WTC11 (cell line): ENCODE measurements at regions not wholly inside any gene's neighbourhood (a gene's known extent, or its start where the extent isn't known, plus 50 kb on each side); places are given as distances from the start of the nearest gene placed in this dataset.

Source experiments
- ATAC-seq: fragments of 200-7000 bp; cut with Tn5 transposase; 2 replicates; pipeline ENCODE4 v1.10.0; 2021; ENCODE audit warnings: mild to moderate bottlenecking, moderate library complexity
- CTCF ChIA-PET: fragments of 300-600 bp; sonication (Branson Sonifier 250); formaldehyde crosslinking; loops from one replicate; lab custom pipeline; 2021; ENCODE audit warnings: antibody characterized with exemption; lab: Charles Lee
- POLR2A ChIA-PET: fragments of 350-600 bp; sonication (Branson Sonifier 250); formaldehyde crosslinking; loops from one replicate; lab custom pipeline; 2021; ENCODE audit warnings: antibody characterized with exemption; lab: Charles Lee
- DNase-seq: peaks from one replicate; pipeline ENCODE4 v3.0.0; 2021; ENCODE audit warnings: low spot score
- H3K27ac Mint-ChIP-seq: 2 replicates; pipeline ENCODE4 v1.8.0; 2021; ENCODE audit warnings: mixed read lengths
- H3K27me3 Mint-ChIP-seq: 2 replicates; pipeline ENCODE4 v1.8.0; 2021; ENCODE audit warnings: low read depth, mild to moderate bottlenecking, moderate library complexity, mixed read lengths
- H3K36me3 Mint-ChIP-seq: 2 replicates; pipeline ENCODE4 v1.8.0; 2021; ENCODE audit warnings: mixed read lengths
- H3K4me1 Mint-ChIP-seq: 2 replicates; pipeline ENCODE4 v1.8.0; 2022; ENCODE audit warnings: mixed read lengths
- H3K4me3 Mint-ChIP-seq: 2 replicates; pipeline ENCODE4 v1.8.0; 2021; ENCODE audit warnings: mild to moderate bottlenecking, moderate library complexity, mixed read lengths
- H3K9me3 Mint-ChIP-seq: 2 replicates; pipeline ENCODE4 v1.8.0; 2021; ENCODE audit warnings: mixed read lengths
- CBFB ChIP-seq: sonication (generic); formaldehyde crosslinking; IDR thresholded peaks from 2 replicates; pipeline ENCODE4 v1.8.1; 2022; ENCODE audit warnings: mild to moderate bottlenecking, low read depth, missing genetic modification reagents
- ETV6 ChIP-seq: sonication (generic); formaldehyde crosslinking; IDR thresholded peaks from 2 replicates; pipeline ENCODE4 v1.8.1; 2022; ENCODE audit warnings: mild to moderate bottlenecking, missing genetic modification reagents
- FOXK1 ChIP-seq: sonication (generic); formaldehyde crosslinking; IDR thresholded peaks from 2 replicates; pipeline ENCODE4 v1.8.0; 2022; ENCODE audit warnings: mild to moderate bottlenecking, moderate library complexity, missing genetic modification reagents
- GRHL2 ChIP-seq: fragments of 250-450 bp; sonication (Bioruptor Pico); IDR thresholded peaks from 2 replicates; pipeline ENCODE4 v1.8.0; 2022; ENCODE audit warnings: mild to moderate bottlenecking, moderate library complexity; ENCODE audit not compliant: insufficient replicate concordance, severe bottlenecking
- IRF2 ChIP-seq: sonication (generic); formaldehyde crosslinking; IDR thresholded peaks from 2 replicates; pipeline ENCODE4 v1.8.0; 2022; ENCODE audit warnings: low read depth, missing genetic modification reagents, borderline replicate concordance
- JUN ChIP-seq: sonication (generic); formaldehyde crosslinking; IDR thresholded peaks from 2 replicates; pipeline ENCODE4 v1.8.0; 2023; ENCODE audit warnings: mild to moderate bottlenecking, missing genetic modification reagents
- MYBL2 ChIP-seq: sonication (generic); formaldehyde crosslinking; IDR thresholded peaks from 2 replicates; pipeline ENCODE4 v1.8.1; 2023; ENCODE audit warnings: mild to moderate bottlenecking, moderate library complexity, missing genetic modification reagents
- NR2C2 ChIP-seq: sonication (generic); formaldehyde crosslinking; IDR thresholded peaks from 2 replicates; pipeline ENCODE4 v1.8.0; 2022; ENCODE audit warnings: mild to moderate bottlenecking, missing genetic modification reagents
- NR3C1 ChIP-seq: sonication (generic); formaldehyde crosslinking; conservative IDR thresholded peaks from 2 replicates; pipeline ENCODE4 v1.8.1; 2023; ENCODE audit warnings: low read depth, mild to moderate bottlenecking, missing genetic modification reagents
- PRRX2 ChIP-seq: fragments of 250-450 bp; sonication (Bioruptor Pico); IDR thresholded peaks from 2 replicates; pipeline ENCODE4 v1.8.0; 2021; ENCODE audit warnings: mild to moderate bottlenecking
- RELA ChIP-seq: sonication (generic); formaldehyde crosslinking; IDR thresholded peaks from 2 replicates; pipeline ENCODE4 v1.8.1; 2022; ENCODE audit warnings: missing genetic modification reagents, mild to moderate bottlenecking, borderline replicate concordance
- SOX15 ChIP-seq: fragments of 250-450 bp; sonication (Bioruptor Pico); IDR thresholded peaks from 2 replicates; pipeline ENCODE4 v1.9.0; 2021; ENCODE audit warnings: mild to moderate bottlenecking
- SP1 ChIP-seq: sonication (generic); formaldehyde crosslinking; conservative IDR thresholded peaks from 2 replicates; pipeline ENCODE4 v1.8.1; 2022; ENCODE audit warnings: missing genetic modification reagents
- TP53 ChIP-seq: sonication (generic); formaldehyde crosslinking; IDR thresholded peaks from 2 replicates; pipeline ENCODE4 v1.8.1; 2023; ENCODE audit warnings: mild to moderate bottlenecking, missing genetic modification reagents
- ZNF416 ChIP-seq: fragments of 250-450 bp; sonication (Bioruptor Pico); IDR thresholded peaks from 2 replicates; pipeline ENCODE4 v1.9.0; 2021; ENCODE audit warnings: mild to moderate bottlenecking, inconsistent platforms
- TF ChIP-seq, protein P1 (sequence below): sonication (generic); formaldehyde crosslinking; IDR thresholded peaks from 2 replicates; pipeline ENCODE4 v1.8.0; 2023; ENCODE audit warnings: missing genetic modification reagents
- TF ChIP-seq, protein P2 (sequence below): sonication (generic); formaldehyde crosslinking; conservative IDR thresholded peaks from 2 replicates; pipeline ENCODE4 v1.8.1; 2023; ENCODE audit warnings: mild to moderate bottlenecking, low read depth, missing genetic modification reagents, moderate library complexity
- TF ChIP-seq, protein P3 (sequence below): sonication (generic); formaldehyde crosslinking; IDR thresholded peaks from 2 replicates; pipeline ENCODE4 v1.8.1; 2023; ENCODE audit warnings: mild to moderate bottlenecking, moderate library complexity, missing genetic modification reagents
- TF ChIP-seq, protein P4 (sequence below): fragments of 250-450 bp; sonication (Bioruptor Pico); IDR thresholded peaks from 2 replicates; pipeline ENCODE4 v2.1.2; 2022; ENCODE audit warnings: mild to moderate bottlenecking, moderate library complexity
- TF ChIP-seq, protein P5 (sequence below): sonication (generic); formaldehyde crosslinking; IDR thresholded peaks from 2 replicates; pipeline ENCODE4 v1.8.1; 2023; ENCODE audit warnings: mild to moderate bottlenecking, missing genetic modification reagents, borderline replicate concordance
- TF ChIP-seq, protein P6 (sequence below): sonication (generic); formaldehyde crosslinking; IDR thresholded peaks from 2 replicates; pipeline ENCODE4 v1.8.1; 2023; ENCODE audit warnings: mild to moderate bottlenecking, missing genetic modification reagents, moderate library complexity
- TF ChIP-seq, protein P7 (sequence below): sonication (generic); formaldehyde crosslinking; IDR thresholded peaks from 2 replicates; pipeline ENCODE4 v1.8.0; 2022; ENCODE audit warnings: mild to moderate bottlenecking, missing genetic modification reagents
- TF ChIP-seq, protein P8 (sequence below): sonication (generic); formaldehyde crosslinking; IDR thresholded peaks from 2 replicates; pipeline ENCODE4 v1.8.0; 2022; ENCODE audit warnings: missing genetic modification reagents
- TF ChIP-seq, protein P9 (sequence below): sonication (generic); formaldehyde crosslinking; IDR thresholded peaks from 2 replicates; pipeline ENCODE4 v1.8.1; 2022; ENCODE audit warnings: mild to moderate bottlenecking, missing genetic modification reagents, moderate library complexity, borderline replicate concordance

DNA sequence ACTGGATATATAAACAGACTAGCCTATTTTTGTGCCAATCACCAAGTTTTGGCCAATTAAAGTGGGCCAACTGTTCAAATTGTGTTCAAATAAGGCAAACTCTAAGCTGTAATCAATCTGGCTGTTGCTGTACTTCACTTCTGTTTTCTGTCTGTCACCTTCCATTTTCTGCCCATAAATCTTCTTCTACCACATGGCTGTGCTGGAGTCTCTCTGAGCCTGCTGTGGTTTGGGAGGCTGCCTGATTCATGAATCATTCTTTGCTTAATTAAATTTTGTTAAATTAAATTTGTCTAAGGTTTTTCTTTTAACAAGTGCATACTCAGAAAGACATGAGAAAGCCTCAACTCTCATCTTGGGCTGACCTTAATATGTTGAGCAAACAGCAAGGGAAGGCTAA is 172.6 kb upstream of the VIPR2 start:
- H3K9me3 Mint-ChIP-seq: peaks cover 74% of the 10 kb centered on the region
- ChIA-PET POLR2A (no interaction called here), CTCF (no interaction called here)

DNA sequence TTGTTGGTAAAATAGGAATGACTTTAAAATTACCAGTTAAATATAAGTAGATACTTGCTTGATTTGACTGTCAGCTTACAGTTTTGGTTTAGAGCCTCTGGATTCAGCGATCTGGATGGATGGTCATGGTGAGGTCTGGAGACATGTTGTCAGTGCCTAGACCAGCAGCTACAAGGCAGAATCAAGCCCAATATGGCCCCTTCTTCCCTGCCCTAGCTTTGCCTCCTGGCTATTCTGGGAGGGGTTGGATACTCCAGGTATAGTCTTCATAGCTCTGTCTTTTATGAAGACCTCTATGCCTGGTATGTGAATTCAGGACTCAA is 166.5 kb upstream of the VIPR2 start:
- H3K4me3 Mint-ChIP-seq: no peak overlapping the region
- DNase-seq (no peak), ATAC-seq (no peak)
- H3K36me3 Mint-ChIP-seq: peaks cover 34% of the 10 kb centered on the region
- peaks cover 71% of the 10 kb centered on the region for H3K9me3 Mint-ChIP-seq
- H3K27ac Mint-ChIP-seq: no peak overlapping the region
- ChIA-PET POLR2A (no interaction called here), CTCF (no interaction called here)
- peaks cover 13% of the 10 kb centered on the region for H3K27me3 Mint-ChIP-seq
- no peaks in the 10 kb centered on the region for H3K4me1 Mint-ChIP-seq
- no peak for TF ChIP-seq TP53 (CRISPR knock-in tag)
- TF ChIP-seq, protein P1, sequence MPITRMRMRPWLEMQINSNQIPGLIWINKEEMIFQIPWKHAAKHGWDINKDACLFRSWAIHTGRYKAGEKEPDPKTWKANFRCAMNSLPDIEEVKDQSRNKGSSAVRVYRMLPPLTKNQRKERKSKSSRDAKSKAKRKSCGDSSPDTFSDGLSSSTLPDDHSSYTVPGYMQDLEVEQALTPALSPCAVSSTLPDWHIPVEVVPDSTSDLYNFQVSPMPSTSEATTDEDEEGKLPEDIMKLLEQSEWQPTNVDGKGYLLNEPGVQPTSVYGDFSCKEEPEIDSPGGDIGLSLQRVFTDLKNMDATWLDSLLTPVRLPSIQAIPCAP (CRISPR knock-in tag): no peak
- TF ChIP-seq, protein P2, sequence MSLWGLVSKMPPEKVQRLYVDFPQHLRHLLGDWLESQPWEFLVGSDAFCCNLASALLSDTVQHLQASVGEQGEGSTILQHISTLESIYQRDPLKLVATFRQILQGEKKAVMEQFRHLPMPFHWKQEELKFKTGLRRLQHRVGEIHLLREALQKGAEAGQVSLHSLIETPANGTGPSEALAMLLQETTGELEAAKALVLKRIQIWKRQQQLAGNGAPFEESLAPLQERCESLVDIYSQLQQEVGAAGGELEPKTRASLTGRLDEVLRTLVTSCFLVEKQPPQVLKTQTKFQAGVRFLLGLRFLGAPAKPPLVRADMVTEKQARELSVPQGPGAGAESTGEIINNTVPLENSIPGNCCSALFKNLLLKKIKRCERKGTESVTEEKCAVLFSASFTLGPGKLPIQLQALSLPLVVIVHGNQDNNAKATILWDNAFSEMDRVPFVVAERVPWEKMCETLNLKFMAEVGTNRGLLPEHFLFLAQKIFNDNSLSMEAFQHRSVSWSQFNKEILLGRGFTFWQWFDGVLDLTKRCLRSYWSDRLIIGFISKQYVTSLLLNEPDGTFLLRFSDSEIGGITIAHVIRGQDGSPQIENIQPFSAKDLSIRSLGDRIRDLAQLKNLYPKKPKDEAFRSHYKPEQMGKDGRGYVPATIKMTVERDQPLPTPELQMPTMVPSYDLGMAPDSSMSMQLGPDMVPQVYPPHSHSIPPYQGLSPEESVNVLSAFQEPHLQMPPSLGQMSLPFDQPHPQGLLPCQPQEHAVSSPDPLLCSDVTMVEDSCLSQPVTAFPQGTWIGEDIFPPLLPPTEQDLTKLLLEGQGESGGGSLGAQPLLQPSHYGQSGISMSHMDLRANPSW: no peak
- TF ChIP-seq, protein P3, sequence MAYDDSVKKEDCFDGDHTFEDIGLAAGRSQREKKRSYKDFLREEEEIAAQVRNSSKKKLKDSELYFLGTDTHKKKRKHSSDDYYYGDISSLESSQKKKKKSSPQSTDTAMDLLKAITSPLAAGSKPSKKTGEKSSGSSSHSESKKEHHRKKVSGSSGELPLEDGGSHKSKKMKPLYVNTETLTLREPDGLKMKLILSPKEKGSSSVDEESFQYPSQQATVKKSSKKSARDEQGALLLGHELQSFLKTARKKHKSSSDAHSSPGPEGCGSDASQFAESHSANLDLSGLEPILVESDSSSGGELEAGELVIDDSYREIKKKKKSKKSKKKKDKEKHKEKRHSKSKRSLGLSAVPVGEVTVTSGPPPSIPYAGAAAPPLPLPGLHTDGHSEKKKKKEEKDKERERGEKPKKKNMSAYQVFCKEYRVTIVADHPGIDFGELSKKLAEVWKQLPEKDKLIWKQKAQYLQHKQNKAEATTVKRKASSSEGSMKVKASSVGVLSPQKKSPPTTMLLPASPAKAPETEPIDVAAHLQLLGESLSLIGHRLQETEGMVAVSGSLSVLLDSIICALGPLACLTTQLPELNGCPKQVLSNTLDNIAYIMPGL (CRISPR knock-in tag): no peak
- TF ChIP-seq SOX15 (CRISPR knock-in tag): no peak
- TF ChIP-seq, protein P4, sequence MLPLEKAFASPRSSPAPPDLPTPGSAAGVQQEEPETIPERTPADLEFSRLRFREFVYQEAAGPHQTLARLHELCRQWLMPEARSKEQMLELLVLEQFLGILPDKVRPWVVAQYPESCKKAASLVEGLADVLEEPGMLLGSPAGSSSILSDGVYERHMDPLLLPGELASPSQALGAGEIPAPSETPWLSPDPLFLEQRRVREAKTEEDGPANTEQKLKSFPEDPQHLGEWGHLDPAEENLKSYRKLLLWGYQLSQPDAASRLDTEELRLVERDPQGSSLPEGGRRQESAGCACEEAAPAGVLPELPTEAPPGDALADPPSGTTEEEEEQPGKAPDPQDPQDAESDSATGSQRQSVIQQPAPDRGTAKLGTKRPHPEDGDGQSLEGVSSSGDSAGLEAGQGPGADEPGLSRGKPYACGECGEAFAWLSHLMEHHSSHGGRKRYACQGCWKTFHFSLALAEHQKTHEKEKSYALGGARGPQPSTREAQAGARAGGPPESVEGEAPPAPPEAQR (CRISPR knock-in tag): no peak
- TF ChIP-seq, protein P5, sequence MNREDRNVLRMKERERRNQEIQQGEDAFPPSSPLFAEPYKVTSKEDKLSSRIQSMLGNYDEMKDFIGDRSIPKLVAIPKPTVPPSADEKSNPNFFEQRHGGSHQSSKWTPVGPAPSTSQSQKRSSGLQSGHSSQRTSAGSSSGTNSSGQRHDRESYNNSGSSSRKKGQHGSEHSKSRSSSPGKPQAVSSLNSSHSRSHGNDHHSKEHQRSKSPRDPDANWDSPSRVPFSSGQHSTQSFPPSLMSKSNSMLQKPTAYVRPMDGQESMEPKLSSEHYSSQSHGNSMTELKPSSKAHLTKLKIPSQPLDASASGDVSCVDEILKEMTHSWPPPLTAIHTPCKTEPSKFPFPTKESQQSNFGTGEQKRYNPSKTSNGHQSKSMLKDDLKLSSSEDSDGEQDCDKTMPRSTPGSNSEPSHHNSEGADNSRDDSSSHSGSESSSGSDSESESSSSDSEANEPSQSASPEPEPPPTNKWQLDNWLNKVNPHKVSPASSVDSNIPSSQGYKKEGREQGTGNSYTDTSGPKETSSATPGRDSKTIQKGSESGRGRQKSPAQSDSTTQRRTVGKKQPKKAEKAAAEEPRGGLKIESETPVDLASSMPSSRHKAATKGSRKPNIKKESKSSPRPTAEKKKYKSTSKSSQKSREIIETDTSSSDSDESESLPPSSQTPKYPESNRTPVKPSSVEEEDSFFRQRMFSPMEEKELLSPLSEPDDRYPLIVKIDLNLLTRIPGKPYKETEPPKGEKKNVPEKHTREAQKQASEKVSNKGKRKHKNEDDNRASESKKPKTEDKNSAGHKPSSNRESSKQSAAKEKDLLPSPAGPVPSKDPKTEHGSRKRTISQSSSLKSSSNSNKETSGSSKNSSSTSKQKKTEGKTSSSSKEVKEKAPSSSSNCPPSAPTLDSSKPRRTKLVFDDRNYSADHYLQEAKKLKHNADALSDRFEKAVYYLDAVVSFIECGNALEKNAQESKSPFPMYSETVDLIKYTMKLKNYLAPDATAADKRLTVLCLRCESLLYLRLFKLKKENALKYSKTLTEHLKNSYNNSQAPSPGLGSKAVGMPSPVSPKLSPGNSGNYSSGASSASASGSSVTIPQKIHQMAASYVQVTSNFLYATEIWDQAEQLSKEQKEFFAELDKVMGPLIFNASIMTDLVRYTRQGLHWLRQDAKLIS (CRISPR knock-in tag): no peak
- TF ChIP-seq, protein P6, sequence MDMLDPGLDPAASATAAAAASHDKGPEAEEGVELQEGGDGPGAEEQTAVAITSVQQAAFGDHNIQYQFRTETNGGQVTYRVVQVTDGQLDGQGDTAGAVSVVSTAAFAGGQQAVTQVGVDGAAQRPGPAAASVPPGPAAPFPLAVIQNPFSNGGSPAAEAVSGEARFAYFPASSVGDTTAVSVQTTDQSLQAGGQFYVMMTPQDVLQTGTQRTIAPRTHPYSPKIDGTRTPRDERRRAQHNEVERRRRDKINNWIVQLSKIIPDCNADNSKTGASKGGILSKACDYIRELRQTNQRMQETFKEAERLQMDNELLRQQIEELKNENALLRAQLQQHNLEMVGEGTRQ: no peak
- TF ChIP-seq JUN: no peak
- no peak for TF ChIP-seq IRF2 (CRISPR knock-in tag)

More for the DNA sequence above, 172.6 kb upstream of the VIPR2 start:
- Mint-ChIP-seq H3K4me3 (no peak overlapping the region), H3K4me1 (no peaks in the 10 kb centered on the region), H3K27me3 (peaks cover 9% of the 10 kb centered on the region), H3K27ac (no peak overlapping the region), H3K36me3 (peaks cover 43% of the 10 kb centered on the region)
- DNase-seq: no peak
- TF ChIP-seq, protein P7, sequence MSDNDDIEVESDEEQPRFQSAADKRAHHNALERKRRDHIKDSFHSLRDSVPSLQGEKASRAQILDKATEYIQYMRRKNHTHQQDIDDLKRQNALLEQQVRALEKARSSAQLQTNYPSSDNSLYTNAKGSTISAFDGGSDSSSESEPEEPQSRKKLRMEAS (CRISPR knock-in tag): no peak
- TF ChIP-seq CBFB (CRISPR knock-in tag) (no peak), GRHL2 (CRISPR knock-in tag) (no peak), ETV6 (CRISPR knock-in tag) (no peak), PRRX2 (no peak), SP1 (CRISPR knock-in tag) (no peak), MYBL2 (CRISPR knock-in tag) (no peak), FOXK1 (CRISPR knock-in tag) (no peak), RELA (CRISPR knock-in tag) (no peak), NR3C1 (no peak), ZNF416 (CRISPR knock-in tag) (no peak), NR2C2 (no peak)
- TF ChIP-seq, protein P8, sequence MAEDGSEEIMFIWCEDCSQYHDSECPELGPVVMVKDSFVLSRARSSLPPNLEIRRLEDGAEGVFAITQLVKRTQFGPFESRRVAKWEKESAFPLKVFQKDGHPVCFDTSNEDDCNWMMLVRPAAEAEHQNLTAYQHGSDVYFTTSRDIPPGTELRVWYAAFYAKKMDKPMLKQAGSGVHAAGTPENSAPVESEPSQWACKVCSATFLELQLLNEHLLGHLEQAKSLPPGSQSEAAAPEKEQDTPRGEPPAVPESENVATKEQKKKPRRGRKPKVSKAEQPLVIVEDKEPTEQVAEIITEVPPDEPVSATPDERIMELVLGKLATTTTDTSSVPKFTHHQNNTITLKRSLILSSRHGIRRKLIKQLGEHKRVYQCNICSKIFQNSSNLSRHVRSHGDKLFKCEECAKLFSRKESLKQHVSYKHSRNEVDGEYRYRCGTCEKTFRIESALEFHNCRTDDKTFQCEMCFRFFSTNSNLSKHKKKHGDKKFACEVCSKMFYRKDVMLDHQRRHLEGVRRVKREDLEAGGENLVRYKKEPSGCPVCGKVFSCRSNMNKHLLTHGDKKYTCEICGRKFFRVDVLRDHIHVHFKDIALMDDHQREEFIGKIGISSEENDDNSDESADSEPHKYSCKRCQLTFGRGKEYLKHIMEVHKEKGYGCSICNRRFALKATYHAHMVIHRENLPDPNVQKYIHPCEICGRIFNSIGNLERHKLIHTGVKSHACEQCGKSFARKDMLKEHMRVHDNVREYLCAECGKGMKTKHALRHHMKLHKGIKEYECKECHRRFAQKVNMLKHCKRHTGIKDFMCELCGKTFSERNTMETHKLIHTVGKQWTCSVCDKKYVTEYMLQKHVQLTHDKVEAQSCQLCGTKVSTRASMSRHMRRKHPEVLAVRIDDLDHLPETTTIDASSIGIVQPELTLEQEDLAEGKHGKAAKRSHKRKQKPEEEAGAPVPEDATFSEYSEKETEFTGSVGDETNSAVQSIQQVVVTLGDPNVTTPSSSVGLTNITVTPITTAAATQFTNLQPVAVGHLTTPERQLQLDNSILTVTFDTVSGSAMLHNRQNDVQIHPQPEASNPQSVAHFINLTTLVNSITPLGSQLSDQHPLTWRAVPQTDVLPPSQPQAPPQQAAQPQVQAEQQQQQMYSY (CRISPR knock-in tag): no peak
- TF ChIP-seq, protein P9, sequence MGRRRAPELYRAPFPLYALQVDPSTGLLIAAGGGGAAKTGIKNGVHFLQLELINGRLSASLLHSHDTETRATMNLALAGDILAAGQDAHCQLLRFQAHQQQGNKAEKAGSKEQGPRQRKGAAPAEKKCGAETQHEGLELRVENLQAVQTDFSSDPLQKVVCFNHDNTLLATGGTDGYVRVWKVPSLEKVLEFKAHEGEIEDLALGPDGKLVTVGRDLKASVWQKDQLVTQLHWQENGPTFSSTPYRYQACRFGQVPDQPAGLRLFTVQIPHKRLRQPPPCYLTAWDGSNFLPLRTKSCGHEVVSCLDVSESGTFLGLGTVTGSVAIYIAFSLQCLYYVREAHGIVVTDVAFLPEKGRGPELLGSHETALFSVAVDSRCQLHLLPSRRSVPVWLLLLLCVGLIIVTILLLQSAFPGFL (CRISPR knock-in tag): no peak
- ATAC-seq: no peak
